ENCODE measurements at regions not wholly inside any gene's neighbourhood (a gene's known extent, or its start where the extent isn't known, plus 50 kb on each side); places are given as distances from the start of the nearest gene placed in this dataset.

DNA sequence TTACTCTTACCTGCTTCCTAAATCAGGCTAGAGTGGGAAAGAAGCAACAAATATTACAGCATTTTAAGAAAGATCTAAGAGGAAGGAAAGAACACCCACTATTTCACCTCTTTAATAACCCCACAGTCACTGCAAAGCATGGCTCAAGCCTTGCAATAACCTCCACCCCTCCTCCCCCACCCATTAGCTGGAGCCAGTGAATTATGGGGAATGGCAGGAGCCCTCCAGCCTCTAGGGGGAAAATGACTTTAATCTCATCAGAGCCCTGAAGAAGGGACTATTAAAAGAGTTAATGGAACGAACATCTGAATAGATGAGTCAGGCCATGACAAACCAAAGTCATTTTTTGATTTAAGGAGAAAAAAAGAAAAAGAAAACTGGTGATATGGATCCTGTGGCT lies 630.7 kb upstream of the PLXNA2 start:
- DNase-seq = no peak

DNA sequence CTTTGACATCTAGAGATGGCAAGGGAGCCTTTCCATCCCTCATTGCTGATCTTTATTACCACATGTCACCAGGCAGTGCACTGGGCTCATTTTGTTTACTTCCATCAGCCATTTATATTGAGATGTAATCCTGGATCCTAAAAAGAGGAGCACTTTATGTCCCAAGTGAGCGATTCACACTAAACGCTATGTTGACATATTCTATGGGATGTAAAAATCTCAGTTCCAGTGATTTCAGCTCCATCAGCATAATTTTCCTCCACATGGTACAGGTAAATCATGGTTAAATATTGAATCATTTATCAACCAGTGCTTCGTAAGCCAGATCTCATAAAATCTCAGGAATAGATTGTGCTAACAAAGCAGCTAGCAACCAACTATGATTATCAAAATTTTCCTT lies 634.8 kb upstream of the PLXNA2 start:
- DNase-seq = no peak

DNA sequence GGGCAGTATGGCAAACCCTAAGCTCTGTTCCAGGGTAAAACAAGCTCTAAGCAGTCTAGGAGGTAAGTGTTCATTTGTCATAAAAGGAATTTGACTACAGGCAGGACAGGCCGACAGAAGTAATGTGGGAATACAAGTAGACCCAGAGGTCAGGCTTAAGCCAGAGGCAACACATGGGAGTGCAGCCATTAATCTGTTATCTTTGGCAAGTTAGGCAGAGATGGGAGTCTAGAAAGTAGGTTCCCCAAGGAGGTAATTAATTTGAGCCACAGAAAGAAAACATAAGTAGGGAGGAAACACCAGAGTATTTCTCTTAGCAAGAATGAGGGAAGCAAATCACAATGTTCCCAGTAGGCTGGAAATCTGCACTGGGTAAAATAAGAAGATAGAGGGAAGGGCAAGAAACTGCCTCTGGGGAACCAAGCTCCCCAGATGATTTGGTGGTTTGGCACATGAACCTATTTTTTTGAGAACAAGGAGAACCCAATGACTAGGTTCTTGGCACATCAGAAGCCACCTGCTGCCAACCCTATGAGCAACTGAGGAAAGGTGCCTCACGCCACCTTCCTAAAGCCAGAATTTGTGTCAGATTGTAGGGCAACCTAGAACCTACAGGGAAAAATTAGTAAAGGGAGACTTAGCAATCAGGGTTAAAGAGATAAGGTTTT lies 636.4 kb upstream of the PLXNA2 start:
- no peak for DNase-seq

DNA sequence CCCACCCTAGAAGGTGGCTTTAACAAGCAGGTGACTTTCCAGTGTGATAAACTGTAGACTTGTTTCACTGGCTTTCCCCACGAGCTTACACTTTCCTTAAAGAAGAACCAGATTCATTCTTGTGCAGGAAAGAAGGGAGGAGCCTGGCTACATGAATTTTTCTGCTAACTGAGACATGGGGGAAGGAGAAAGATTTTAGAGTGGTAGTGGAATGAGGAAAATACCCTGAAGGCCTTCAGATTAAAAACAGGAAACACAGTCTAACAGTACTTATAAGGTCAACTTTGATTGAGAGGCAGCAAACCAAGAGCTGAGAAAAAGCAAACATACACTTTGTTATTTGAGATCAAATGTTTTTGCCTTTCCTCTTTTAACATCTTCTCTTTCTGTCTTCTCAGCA lies 640.9 kb upstream of the PLXNA2 start:
- DNase-seq = no peak

DNA sequence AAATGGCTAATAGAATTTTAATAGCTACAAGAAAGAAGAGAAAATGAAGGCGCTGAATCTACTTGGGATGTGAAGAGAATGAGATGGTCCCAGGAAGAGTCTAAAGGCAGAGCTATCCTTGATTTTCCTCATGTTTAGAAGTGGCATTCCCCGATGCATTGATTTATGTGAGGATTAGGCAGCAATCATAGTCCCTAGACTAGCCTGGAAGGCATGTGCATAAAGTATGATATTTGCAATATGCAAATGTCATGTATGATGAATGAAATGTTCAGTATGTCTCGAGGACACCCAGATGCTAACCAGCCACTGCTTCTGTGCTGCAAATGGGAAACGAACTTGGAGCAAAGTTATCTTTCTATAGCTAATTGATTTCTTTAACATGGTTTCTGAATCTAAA lies 641.5 kb upstream of the PLXNA2 start:
- no peak for DNase-seq

DNA sequence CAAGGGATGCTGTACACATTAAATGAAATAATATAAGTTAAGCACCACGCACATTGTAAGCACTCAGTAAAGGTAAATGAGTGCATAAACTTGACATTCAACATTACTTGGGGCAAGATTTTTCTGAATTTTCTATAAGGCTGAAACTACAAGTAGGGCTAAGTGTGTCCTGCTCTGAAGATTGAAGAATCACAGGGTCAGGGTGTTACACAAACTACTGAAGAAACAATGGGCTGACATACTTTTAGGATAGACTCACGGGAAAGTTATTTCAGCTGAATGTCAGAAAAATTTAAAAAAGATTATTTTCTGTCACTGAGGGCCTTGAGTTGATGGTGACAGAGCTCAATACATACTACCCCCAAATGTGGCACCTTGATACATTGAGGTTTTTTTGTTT lies 644.2 kb upstream of the PLXNA2 start:
- DNase-seq = no peak

DNA sequence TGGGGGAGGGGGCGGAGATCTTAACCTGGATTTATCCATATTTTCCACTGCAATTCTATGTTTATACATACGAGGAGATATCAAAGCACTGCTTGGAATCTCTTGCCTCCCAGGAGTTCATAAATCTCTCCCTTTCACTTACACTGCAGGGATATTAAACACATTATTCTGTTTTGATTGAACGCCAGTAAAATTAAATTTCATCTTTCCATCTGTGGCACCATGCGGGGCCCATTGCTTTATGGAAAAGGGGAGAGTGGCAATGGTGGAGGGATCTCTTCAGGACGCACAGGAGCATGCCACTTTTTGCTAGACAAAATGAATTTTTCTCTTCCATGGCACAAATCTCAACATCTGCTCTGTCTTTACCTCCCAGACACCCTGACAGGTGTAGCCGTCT lies 648.0 kb upstream of the PLXNA2 start:
- no peak for DNase-seq

DNA sequence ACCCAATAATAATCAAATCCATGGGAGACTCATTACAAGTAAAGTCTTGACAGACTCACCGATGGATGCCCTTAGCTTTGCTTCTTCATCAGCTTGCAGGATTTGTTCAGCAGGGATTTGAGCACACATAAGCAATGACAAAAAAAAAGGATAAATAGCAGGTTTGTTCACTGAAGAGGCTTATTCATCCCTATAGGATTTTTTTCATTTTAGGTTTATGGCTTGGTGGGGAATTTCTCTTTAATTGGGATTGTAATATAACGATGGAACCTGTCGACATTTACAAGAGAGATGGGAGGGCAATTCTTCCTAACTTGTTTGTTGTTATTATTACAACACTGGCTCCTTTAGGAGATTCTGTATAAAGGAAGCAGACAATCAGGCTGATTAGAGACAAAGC lies 649.1 kb upstream of the PLXNA2 start:
- DNase-seq = no peak

DNA sequence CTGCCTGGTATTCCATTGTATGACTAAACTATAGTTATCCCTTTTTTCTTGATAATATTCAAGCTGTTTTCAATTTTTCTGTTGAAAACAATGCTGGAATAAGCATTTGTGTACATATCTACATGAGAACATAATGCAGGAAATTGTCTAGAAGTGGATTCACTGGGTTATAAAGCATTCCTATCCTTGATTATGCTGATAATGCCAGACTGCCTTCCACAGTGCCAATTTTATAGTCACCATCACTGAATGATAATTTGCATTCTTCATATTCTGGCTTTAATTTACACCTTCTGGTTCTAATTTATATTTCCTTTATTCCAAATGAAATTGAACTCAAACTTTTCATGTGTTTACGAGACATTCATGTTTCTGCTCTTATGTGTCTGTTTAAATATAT lies 651.0 kb upstream of the PLXNA2 start:
- no peak for DNase-seq

DNA sequence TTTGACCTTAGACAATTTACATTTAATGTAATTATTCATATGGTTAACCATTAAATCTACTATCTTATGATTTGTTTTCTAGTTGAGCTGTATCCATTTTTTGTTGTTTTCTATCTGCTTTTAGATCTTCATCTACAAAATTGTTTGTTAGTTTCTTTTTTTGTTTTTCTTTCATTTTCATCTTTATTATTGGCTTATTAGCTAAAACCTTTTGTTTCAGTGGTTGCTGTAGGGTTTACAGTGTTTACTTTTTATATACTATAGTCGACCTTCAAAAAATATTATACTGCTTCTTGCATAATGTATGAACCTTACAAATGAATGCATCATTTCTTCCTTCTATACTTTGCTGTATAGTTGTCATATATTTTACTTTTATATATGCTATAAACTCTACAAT lies 651.6 kb upstream of the PLXNA2 start:
- no peak for DNase-seq

DNA sequence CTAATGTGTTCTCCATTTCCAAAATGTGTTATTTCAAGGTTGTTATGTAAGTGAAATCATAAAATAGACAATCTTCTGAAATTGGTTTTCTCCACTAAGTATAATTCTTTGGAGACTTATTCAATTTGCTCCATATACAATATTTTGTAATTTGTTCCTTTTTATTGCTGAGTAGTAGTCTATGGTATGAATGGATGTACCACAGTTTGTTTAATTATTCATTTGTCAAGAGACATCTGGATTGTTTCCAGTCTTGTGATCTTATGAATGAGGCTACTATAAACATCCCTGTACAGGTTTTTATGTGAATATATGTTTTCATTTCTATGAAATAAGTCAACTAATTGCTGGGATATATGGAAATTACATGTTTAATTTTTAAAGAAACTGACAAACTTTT lies 652.6 kb upstream of the PLXNA2 start:
- DNase-seq = no peak

DNA sequence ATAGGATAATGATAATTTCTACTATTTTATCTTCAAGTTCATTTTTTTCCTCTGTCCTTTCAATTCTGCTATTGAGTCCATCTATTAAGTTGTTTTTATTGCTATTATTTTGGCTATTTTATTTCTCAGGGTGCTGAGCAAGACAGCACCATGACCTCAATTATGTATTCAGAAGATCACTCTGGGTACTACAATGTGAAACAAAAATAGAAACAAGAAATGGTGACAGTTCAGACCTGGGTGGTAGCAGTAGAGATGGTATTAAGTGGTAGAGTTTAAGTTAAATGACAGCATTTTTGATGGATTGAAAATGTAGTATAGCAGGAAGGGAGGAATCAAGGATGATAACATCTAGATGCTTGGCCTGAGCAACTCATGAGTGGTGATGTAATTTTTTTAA lies 655.3 kb upstream of the PLXNA2 start:
- no peak for DNase-seq

DNA sequence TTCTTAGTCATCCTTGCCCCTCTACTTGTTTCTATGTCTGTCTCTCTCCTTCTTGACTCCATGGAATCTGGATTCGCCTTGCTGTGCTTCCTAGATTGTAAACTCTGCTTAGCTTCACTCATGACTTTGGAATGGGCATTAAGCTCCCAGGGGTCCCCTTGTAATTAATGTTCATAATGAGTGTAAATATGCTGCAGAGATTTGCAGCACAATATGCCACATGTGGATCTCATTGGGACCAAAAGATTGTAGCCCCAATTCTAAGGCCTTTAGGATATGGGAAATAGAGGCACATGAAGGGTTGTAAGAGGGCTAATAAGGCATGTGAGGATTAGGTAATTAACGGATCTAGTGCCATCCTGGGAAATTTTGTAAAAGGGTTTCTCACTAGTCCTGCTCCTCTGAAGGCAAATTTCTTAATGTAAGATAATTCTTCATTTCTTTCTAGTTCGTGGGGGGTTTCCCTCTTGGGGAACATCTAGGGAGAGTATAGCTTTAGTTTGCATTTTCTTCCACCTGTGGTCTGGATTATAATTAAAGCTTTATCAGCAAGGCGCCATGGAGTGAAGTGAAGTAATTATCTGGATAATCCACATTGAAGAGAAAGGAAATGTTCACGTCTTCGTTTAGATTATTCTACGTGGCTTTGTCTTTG lies 659.2 kb upstream of the PLXNA2 start:
- no peak for DNase-seq

DNA sequence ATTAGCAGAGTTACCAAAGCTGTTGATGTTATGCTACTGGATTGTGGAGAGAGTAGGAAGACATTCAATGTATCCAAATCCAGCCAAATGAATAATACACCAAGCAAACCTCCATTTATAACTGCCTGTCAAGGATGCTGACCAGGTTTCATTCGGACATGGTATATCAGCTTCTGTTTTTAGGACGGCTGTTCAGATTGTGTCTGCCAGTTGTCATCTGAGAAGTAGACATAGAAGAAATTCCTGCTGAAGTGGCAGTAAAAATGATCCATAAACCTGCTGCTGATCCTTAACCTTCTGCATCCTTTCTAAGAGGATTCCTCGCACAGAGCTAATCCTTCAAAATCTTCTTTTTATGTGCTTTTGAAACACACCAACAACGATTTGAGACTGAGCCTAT lies 663.6 kb upstream of the PLXNA2 start:
- DNase-seq = no peak

DNA sequence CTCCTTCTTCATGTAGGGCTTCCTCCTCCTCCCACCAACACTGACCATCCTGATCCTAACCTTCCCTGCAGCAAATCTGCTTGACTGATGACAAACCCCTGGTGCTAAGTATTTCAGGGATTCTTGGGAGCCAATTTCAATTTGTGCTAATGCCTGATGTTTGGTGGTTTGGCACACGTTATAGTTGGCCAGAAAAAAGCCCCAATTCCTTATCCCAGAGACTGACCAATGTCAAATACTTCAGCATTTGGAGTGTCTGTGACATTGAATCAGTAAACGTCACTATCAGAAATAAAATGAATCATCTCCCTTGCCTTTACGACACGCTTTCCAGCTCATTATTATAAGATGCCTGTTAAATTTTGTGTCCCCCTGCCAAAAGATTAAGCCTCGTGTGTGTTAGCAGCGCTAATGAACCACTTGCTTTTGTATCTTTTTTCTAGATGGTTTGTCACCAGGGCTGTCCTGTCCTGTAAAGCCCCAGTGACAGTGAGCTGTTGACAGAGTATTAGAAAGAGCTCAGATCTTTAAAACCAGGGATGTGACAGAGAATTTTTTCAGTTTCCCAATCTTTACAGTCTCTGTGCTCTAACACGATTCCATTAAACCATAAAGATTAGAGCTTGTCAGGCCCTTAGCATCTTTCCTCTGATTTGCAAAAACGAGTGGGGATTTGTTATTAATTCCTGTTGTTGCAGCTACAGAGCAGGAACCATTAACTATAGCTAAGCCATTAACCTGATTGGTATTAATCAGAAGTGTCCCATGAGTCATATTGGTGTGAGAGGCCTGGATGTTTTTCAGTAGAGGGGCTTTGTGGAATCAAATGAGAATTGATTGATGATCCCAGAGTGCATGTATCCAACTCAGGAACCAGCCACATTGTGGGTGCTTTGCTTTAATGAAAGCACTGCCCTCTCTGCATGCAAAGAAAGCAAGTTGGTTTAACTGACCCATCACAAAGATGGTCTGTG lies 665.1 kb upstream of the PLXNA2 start:
- DNase-seq = no peak

DNA sequence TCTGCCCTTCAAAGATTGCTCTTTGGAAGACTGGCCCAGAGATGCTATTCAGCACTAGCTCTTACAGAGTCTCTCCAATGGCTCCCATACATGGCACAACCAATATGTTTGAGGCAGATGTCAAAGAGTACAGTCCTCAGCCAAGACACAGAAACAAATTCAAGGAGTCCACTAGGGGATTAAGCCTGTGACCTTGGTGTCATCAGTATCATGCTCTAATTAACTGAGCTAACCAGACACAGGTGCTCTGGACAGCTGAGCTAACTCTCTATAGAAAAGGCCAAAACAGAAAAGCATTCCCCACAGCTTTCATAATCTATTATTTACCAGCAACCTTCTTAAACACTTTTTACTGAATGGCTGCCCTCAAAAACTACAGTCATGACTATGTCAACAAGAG lies 666.0 kb upstream of the PLXNA2 start:
- peak; percentile 57 for DNase-seq

DNA sequence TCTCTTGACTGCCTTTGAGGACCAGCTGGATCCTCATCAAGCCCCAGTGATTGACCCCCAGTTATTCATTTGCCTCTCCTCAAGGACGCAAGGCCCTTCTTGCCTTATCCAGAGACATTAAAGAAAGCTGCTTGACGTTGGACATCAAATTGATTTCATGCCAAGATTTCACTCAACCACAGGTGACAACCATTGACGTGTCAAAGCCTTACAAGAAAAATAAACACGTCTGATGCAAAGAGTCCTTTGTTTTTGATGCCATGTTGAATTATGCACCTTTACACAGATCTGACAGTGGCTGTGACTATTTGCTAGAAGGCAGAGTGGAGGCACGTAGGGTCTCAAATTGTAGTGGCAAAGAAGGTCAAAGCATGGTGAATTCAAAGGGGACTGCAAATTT lies 666.2 kb upstream of the CAMK1G start:
- DNase-seq = no peak

DNA sequence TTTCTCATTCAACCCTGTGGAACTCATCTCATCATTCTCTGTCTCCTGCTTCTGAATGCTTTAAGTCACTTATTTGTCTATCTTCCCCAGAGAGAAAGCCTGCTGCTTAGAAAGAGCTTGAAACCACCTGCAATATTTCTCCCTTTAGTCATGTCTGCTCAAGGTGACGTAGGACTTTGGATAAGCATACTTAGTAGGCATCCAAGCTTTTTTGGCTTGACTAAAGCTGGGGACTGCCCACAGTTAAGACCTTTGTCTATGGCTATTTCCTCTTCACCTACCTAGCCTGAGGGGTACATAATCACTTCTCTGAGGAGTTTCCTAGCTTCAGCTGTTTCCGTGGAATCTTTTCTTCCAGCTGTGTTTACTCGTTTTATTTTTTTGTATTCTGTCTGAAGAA lies 665.8 kb upstream of the CAMK1G start:
- no peak for DNase-seq

DNA sequence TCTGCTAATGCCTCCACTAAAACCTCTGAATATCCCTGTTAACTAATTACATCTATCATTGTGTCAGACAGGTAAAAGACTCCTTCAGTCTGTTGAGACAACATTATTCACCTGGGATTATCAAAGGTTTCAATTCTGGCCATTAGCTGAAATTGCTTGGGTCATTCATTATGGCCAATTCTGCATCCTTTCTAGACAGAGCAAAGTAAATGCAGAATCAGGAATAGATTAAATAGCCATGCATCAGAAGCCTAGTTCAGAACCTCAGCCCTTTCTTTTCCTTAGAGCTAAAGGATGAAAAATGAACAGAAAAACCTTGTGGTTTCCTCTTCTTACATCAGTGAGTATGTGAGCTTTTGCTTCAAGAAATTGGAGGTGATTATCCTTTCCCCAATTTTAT lies 665.4 kb upstream of the CAMK1G start:
- no peak for DNase-seq

DNA sequence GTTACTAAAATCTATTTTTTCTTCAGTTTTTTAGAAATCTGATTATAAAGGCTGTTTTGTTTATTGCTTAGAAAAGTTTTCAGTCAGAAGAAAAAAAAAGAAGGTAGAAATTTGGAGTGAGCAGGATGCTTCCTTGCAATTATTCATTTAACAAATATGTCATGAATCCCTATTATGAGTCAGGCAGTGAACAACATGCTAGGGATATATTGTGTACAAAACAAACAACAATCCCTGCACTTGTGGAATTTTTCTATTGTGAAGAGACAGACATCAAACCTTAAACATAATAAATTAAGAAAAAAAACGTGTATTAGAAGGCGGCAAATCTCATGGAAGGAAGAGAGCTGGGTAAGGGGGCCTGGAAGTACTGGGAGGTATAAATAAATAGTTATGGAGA lies 664.1 kb upstream of the CAMK1G start:
- no peak for DNase-seq

DNA sequence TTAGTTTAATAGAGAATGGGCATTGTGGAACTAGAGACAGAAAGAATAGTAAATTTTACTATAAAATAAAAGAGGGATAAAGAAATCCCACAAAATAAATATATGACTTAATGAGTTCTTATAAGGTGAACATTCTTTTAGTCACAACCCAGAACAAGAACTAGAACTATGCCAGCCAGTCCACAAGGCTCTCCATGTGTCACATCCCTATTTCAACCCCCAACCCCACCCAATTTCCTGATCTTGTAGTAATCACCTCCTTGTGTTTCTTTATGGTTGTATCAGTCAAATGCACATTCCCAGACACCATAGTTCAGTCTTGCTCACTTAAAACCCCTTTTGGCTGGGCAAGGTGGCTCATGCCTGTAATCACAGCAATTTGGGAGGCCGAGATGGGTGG lies 662.3 kb upstream of the CAMK1G start:
- no peak for DNase-seq

DNA sequence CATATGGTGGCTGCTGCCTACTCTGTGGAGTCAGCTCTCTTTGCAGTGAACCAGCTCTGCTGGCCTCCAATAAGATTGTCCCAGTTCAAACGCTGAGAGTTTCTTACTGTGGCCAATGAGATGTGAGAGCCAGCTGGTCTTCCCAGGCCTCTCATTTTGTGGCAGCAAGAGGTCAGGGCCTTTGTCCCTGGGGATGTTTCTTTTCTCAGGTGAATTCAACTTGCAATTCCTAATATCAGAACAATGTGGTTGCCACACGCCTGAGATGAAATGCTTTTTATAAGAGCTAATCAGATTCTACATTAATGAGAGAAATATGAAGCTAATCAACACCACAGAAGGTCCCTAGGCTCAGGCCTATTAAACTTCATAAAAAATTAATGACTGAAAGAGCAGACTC lies 660.1 kb upstream of the CAMK1G start:
- no peak for DNase-seq

DNA sequence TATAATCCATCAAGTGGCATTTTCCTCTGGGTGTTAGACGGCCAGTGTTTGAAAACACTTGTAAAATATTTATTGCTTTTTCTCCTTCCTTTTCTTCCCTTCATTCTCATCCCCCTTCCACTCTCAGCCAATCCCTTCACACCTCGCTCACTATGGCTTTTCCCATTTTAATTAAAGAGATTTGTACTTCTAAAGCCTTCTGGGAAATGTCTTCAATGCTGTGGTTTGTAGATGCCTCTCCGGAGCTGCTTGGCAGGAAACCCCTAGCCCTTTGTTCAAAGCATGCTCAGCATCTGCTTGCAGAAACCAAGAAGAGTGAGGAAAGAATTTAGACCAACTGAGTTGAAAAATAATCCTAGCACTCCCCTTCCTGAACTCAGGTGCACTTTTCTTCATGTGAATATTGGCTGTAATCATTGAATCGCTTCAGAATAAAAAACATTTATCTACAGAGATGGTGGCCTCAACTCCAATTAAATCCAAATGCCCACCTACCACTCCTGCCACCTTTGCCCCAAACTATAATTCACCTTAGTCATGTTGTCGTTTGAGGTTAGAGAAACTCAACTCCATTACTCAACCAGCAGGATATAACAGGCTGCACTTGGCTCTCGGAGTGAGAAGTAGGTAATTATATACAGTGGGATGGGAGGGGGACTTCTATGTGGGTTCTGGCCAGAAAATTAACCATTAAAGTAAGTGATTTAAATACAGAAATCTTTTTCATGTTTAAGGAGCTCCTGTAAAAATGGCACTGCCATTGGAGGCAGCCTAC lies 659.4 kb upstream of the CAMK1G start:
- DNase-seq = no peak

Measured in SHP77 treated with DMSO at 0.1 percent for 48 hours (cell line).